ENCODE measurements at regions not wholly inside any gene's neighbourhood (a gene's known extent, or its start where the extent isn't known, plus 50 kb on each side); places are given as distances from the start of the nearest gene placed in this dataset.
"Not testable (repeated sequence)": the region's sequence is repeated elsewhere in the genome, so short reads cannot be mapped to it uniquely, and the experiment has no call there.

GRCh38 chr5:29261213-29261612, 1932.3 kb upstream of the CDH6 start:
- FAIRE-seq (no peak), DNase-seq (ENCODE audit: low spot score in 2 of 2) (no peak)

DNA sequence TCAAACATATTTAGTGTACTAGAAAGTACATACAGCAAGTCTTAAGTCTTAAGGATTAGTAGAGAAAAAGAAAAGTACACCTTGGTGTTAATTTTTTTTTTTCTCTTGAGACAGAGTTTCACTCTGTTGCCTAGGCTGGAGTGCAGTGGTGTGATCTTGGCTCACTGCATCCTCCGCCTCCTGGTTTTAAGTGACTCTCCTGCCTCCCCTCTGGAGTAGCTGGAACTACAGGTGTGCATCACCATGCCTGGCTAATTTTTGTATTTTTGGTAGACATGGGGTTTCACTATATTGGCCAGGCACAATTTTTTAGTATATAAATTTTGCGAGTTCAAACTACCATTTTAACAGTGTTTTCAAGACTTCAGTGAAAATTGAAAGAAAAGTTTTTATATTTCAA, 1941.1 kb upstream of the CDH6 start:
- FAIRE-seq = no peak
- no peak for DNase-seq (ENCODE audit: low spot score in 2 of 2)

DNA sequence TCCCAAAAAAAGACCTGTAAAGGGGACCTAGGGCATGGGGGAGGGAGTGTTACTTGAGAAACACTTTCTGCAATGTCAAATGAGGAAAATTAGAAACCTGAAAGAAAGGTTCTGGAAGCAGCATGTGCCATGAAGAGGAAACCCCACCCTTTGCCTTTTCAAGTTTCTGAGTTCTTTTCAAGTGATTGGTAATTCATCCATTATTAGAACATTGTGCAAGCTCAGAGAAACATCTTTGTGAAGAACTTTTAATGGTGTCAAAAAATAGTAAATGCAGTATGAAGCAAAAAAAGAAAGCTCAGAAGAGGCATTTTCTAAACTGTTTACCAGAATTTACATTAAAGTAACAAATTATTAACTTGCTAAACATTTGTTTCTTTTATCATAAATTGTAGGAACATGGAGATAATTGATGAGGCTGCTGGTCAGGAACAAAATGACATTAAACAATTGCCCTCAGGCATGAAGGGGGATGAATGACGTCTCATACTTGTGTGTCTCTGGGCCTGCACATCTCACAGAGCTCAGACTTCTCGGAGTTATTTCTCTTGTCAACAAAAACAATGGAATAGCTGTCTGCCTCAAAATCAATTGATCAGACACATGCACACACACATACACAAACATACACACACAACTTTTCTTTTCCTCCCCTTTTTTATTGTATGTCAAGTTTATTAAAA, 1946.0 kb upstream of the CDH6 start:
- FAIRE-seq = no peak
- DNase-seq (ENCODE audit: low spot score in 2 of 2) = no peak

- DNase-seq (ENCODE audit: low spot score in 2 of 2) (no peak), FAIRE-seq (no peak)
Observed at GRCh38 chr5:29240379-29240778, 1953.1 kb upstream of the CDH6 start.

DNA sequence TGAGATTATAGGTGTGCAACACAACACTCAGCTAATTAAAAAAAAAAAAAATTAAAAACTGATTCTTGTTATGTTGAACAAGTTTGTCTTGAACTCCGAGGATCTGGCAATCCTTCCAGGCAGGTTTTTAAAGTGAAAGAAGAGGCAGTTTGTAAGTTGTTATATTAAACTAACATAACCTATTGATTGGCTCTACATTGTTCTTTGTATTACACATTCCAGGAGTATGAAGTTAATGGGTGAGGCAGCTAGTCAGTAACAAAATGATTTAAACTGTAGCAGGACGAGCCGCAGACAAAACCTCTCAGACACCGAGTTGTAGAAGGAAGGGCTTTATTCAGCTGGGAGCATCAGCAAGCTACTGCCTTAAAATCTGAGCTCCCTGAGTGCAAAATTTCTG, 1953.9 kb upstream of the CDH6 start:
- no peak for DNase-seq (ENCODE audit: low spot score in 2 of 2)
- no peak for FAIRE-seq

GRCh38 chr5:29238115-29238514, 1955.4 kb upstream of the CDH6 start:
- no peak for FAIRE-seq
- DNase-seq (ENCODE audit: low spot score in 2 of 2) = no peak

DNA sequence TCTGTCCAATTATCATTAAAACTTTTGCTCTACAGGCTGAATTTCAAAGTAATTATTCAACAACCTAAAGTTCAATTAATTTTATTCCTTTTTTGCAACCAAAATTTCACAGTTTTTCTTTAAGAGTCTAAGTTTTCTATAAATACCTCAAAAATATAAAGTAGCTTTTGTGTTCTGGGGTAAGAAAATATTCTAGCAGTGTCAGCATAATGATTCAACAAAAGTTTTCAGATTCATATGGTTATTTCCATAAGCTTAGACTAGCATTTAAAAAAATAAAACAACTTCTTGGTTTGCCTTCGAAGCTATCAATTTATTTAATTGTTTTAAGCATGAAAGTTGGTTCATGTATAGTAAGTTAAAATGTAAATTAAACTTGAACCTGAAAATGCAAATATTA, 1962.3 kb upstream of the CDH6 start:
- DNase-seq (ENCODE audit: low spot score in 2 of 2) (no peak), FAIRE-seq (no peak)

- FAIRE-seq = no peak
- no peak for DNase-seq (ENCODE audit: low spot score in 2 of 2)
Observed at GRCh38 chr5:29230591-29230990, 1962.9 kb upstream of the CDH6 start.

GRCh38 chr5:29229461-29229860, 1964.0 kb upstream of the CDH6 start:
- FAIRE-seq = no peak
- DNase-seq (ENCODE audit: low spot score in 2 of 2) = no peak

- FAIRE-seq = no peak
Observed at GRCh38 chr5:29218138-29218537, 1975.3 kb upstream of the CDH6 start.

DNA sequence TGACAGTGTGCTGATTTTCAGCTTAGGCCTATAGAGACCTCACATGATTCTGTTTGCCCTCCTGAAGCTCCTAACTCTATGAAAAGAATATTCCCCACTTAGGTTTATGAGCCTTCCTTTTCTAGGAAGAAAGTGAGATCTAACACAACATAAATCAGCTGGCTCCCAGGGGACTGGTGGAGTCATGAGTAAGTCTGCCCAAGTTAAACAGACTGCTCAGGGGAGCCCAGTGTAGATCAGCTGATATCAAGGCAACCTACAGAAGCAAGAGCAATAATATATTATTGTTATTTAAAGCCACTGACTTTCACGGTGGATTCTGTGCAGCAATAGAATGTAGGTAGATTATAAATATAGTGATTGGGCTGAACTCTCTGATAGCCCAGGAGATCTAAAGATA, 1978.6 kb upstream of the CDH6 start:
- DNase-seq (ENCODE audit: low spot score in 2 of 2) (no peak), FAIRE-seq (no peak)

More at GRCh38 chr5:29218138-29218537, 1975.3 kb upstream of the CDH6 start:
- no peak for DNase-seq (ENCODE audit: low spot score in 2 of 2)

- DNase-seq (ENCODE audit: low spot score in 2 of 2) (no peak), FAIRE-seq (no peak)
Observed at GRCh38 chr5:29213475-29213874, 1980.0 kb upstream of the CDH6 start.

GRCh38 chr5:29208024-29208423, 1985.5 kb upstream of the CDH6 start:
- DNase-seq (ENCODE audit: low spot score in 2 of 2) (no peak), FAIRE-seq (no peak)

- FAIRE-seq = peak; percentile 8
- DNase-seq (ENCODE audit: low spot score in 2 of 2) = no peak
Observed at GRCh38 chr5:29203049-29203448, 1990.4 kb upstream of the CDH6 start.

DNA sequence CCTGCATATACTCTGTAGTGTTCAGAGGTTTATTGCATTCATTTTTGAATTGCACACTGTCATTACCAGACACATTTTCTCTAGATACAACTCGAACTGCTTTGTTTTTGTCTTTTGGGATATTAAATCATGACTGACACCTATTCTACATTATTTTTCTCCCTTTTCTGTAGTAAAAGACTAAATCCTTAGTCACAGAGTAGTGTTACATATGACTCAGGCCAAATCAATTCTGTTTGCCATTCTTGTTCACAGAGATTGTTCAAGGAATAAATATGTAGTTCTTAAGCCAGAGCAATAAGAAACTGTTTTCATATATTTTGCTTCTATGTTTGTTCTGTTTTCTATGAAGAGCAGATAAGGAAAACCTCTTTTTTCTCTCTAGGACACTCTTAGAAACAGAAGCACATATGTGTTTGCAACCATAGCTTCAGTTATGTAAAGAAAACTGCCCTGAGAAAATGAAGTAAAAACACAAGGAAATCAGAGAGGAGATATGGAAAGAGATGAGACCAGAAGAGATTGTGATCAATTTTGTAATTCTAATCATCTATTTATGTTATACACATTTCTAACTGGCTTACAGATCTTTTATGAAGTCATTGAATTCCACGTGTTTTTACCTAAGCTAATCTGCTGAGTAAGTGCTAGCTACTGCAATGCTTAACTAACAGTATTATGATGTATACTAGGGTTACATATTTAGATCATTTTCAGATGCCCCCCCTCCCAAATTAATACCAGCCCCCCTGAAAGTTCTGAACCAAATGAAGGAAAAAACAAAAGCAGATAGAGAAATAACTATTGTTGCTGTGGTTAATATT, 1995.6 kb upstream of the CDH6 start:
- DNase-seq (ENCODE audit: low spot score in 2 of 2) (no peak), FAIRE-seq (no peak)

DNA sequence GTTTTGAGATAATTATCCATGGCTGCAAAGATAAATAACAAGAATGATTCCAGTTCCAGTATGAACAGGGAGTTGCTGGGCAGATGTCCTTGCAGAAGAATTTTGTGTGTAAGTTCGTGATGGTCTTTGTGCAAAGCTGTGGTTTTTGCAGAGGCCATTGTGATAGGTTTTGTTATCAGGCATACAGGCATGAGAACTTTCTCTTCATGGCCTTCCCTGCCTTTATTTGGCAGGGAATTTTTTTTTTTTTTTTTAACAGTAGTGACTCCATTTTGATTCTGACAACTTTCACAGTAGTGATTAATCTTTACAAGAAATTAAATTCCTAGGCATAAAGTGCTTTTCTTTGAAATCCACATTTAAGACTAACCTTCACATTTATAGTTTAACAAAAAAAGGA, 1999.5 kb upstream of the CDH6 start:
- FAIRE-seq = no peak

DNA sequence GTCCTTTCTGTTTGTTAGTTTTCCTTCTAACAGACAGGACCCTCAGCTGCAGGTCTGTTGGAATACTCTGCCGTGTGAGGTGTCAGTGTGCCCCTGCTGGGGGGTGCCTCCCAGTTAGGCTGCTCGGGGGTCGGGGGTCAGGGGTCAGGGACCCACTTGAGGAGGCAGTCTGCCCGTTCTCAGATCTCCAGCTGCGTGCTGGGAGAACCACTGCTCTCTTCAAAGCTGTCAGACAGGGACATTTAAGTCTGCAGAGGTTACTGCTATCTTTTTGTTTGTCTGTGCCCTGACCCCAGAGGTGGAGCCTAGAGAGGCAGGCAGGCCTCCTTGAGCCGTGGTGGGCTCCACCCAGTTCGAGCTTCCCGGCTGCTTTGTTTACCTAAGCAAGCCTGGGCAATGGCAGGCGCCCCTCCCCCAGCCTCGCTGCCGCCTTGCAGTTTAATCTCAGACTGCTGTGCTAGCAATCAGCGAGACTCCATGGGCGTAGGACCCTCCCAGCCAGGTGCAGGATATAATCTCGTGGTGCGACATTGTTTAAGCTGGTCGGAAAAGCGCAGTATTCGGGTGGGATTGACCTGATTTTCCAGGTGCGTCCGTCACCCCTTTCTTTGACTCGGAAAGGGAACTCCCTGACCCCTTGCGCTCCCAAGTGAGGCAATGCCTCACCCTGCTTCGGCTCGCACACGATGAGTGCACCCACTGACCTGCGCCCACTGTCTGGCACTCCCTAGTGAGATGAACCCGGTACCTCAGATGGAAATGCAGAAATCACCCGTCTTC, 2002.0 kb upstream of the CDH6 start:
- FAIRE-seq; DNase-seq (ENCODE audit: low spot score in 2 of 2): not testable (repeated sequence)

More for the DNA sequence above, 1999.5 kb upstream of the CDH6 start:
- DNase-seq (ENCODE audit: low spot score in 2 of 2) = no peak

DNA sequence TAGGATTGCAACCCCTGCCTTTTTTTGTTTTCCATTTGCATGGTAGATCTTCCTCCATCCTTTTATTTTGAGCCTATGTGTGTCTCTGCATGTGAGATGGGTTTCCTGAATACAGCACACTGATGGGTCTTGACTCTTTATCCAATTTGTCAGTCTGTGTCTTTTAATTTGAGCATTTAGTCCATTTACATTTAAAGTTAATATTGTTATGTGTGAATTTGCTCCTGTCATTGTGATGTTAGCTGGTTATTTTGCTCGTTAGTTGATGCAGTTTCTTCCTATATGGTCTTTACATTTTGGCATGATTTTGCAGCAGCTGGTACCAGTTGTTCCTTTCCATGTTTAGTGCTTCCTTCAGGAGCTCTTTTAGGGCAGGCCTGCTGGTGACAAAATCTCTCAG, 2003.1 kb upstream of the CDH6 start:
- DNase-seq (ENCODE audit: low spot score in 2 of 2); FAIRE-seq: not testable (repeated sequence)

DNA sequence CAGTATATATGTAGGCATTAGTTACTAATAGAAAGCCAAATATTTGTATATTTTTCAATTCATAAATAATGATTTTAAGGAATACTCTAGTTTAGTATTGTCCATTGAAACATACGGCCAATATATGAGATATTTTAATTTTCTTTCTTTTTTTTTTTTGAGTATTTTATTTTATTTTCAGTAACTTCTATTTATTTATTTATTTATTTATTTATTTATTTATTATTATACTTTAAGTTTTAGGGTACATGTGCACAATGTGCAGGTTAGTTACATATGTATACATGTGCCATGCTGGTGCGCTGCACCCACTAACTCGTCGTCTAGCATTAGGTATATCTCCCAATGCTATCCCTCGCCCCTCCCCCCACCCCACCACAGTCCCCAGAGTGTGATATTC, 2007.1 kb upstream of the CDH6 start:
- DNase-seq (ENCODE audit: low spot score in 2 of 2) = not testable (repeated sequence)
- FAIRE-seq = peak; percentile 83

- FAIRE-seq (no peak), DNase-seq (ENCODE audit: low spot score in 2 of 2) (no peak)
Observed at GRCh38 chr5:29185558-29185957, 2007.9 kb upstream of the CDH6 start.

DNA sequence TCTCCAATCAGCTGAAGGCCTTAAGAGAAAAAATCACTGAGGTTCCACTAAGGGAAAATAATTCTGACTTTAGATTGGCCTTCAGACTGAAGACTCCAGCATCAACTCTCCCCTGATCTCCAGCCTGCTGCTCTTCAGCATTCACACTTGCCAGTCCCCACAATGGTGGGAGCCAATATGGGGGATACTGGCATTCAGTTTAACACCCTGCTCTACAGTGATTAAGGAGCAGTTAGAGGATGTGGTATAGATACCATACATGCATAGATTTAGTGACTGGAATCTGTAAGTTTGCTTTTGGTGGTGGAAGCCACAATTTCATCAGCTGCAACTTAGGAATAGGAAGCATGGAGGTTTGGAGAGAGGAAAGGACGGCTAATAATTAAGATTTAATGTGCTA, 2017.7 kb upstream of the CDH6 start:
- no peak for FAIRE-seq
- DNase-seq (ENCODE audit: low spot score in 2 of 2) = no peak

Data from frontal cortex (tissue), 3 donors.